G401.6 (cell line): ENCODE measurements at regions not wholly inside any gene's neighbourhood (a gene's known extent, or its start where the extent isn't known, plus 50 kb on each side); places are given as distances from the start of the nearest gene placed in this dataset.
"Not testable (repeated sequence)": the region's sequence is repeated elsewhere in the genome, so short reads cannot be mapped to it uniquely, and the experiment has no call there.

Source experiments
- FAIRE-seq: peaks from 2 replicates; lab custom pipeline; 2012; peaks lifted over from hg19 to GRCh38; lab: Jason Lieb, UNC

DNA sequence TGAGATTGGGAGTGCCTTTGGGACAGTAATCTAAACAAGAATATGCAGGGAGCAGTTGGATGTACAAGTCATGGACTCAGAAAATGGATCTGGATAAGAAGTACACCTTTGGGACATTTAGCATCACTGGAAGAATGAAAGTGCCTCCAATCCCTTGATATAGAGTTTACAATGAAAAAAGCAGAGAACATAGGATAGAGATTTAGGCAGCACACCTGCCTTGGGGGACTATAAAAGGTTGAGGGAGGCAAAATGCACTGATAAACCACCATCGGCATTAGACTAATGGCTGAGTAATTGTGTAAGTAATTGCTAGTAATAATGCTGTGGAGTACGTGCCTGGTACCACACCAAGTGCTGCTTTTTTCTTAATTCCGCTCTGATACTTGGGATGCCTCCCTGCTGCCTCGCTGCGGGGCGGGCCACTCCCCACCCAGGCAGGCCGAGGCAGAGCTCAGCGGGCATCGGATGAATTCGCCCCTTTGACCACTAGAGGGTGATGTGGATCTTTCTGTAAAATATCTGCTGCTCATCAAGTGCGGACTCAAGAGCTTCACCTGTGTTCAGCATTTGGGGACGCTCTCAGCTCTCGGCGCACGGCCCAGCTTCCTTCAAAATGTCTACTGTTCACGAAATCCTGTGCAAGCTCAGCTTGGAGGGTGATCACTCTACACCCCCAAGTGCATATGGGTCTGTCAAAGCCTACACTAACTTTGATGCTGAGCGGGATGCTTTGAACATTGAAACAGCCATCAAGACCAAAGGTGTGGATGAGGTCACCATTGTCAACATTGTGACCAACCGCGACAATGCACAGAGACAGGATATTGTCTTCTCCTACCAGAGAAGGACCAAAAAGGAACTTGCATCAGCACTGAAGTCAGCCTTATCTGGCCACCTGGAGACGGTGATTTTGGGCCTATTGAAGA, 99.9 kb downstream of the ANKRD18B start:
- FAIRE-seq: peak; percentile 69

GRCh38 chr9:33628318-33628717, 104.3 kb downstream of the ANKRD18B start:
- FAIRE-seq: not testable (repeated sequence)

DNA sequence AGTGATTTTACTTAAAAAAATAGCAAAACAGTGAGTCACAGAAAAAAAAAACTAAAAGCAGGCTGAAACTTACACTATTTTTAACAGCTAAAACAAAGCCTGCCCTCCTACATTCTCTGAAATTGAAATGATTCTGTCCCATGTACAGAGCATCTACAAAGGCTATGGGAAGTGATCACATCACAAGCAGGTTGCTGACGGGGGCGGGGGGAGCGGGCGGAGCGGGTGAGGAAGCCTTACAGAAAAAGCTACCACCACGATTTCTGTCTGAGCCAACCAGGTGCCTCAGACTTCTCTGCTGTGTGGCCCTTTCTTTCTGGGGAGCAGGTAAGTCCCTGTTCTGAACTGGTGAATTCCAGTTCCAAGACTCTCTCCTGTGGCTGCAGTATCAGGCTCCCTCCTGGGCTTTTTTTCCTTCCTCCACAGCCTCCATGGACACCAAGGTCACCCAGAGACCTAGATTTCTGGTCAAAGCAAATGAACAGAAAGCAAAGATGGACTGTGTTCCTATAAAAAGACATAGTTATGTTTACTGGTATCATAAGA, 104.9 kb downstream of the ANKRD18B start:
- no peak for FAIRE-seq

DNA sequence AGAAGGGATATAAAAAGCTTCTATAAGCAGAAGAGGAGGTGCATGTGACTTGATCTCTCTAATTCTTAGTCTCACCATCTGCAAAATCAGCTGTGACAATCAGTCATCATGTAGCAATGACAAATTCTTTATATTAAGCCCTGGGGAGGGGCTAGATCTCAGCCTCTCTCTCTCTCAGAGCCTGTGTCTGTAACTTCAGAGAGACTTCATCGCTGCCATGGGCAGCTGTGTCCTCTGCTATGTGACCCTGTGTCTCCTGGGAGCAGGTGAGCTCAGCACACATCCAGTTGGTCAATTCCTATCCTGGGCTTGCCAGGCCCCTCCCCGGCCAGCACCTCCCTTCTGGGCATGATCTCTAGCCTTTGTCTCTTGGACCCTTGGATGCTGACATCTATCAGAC, 109.6 kb downstream of the ANKRD18B start:
- no peak for FAIRE-seq

- FAIRE-seq: no peak
These were observed 113.8 kb downstream of the ANKRD18B start for GRCh38 chr9:33637881-33638280.

GRCh38 chr9:33638391-33638915, 114.4 kb downstream of the ANKRD18B start:
- FAIRE-seq: no peak

DNA sequence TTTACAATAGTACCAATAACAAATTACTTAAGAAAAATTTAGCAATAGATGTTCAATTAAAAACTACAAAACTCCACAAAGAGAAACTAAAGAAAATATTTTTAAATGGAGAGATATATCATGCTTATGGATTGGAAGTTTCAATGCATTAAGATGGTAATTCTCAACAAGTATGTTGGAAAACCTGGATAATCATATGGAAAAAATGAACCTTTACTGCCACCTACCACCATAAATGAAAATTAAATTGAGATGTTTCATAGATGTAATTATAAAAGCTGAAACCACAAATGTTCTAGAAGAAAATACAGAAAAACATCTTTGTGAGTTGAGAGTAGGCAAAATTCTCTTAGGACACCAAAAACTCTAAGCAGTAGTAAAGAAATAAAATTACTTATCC, 121.7 kb downstream of the ANKRD18B start:
- FAIRE-seq: no peak

- FAIRE-seq: no peak
These were observed 125.4 kb downstream of the ANKRD18B start for GRCh38 chr9:33649463-33649862.

DNA sequence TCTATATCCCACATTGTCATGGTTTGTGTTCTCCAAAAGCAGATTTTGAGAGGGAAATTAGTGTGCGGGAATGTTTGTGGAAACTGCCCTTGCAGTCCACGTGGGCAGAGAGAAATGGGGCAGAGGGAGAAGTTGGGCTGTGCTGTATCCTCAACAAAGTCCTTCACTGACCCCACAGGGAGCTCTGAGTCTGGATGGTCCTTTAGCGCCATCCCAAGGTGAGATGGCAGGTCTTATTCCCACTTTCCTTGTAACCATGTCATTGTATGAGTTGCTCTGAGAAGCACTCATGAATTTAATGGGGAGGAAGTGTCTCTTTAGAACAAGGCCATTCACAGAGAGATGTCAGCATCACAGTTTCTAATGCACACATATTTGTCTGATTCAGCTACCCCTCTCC, 127.1 kb downstream of the ANKRD18B start:
- FAIRE-seq: no peak

DNA sequence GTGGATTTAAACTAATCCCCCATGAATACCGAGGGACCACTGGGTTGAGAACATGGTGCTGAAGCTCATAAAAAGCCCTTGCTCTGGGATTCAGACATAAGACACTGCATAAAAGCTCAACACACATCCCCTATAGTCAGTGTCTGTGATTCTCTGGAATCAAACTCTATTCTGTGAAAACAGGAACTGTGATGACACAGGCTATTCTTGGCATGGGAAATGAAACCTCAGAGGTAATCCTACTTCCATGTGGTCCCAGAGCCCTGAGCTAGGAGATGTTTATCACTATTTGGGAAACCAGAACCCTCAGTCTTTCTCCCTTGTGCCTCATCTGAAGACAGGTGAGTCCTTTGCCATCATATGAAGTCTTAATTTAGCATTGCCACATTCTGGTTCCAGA, 135.4 kb upstream of the PRSS3 start:
- FAIRE-seq: no peak

GRCh38 chr9:33660772-33661171, 134.6 kb upstream of the PRSS3 start:
- no peak for FAIRE-seq

- no peak for FAIRE-seq
These were observed 134.2 kb upstream of the PRSS3 start for GRCh38 chr9:33661176-33661575.

DNA sequence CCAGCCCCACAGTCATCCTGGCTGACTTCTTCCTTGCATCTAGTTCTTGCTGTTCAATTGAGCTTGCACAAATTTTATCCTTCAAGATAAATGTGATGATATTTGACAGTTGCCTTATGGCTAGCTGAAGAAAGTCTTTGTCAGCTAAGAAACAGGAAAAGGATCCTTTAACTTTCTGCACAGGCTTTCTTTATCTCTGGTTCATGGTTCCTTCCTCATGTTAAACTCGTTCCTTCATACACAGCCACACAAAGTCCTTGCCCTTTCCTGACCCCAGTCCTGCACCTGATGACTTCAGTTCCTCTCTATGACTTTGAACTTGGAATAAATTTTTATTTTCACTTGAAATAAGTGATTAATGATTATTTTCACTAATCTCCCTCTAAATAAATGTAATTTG, 132.5 kb upstream of the PRSS3 start:
- FAIRE-seq: no peak

DNA sequence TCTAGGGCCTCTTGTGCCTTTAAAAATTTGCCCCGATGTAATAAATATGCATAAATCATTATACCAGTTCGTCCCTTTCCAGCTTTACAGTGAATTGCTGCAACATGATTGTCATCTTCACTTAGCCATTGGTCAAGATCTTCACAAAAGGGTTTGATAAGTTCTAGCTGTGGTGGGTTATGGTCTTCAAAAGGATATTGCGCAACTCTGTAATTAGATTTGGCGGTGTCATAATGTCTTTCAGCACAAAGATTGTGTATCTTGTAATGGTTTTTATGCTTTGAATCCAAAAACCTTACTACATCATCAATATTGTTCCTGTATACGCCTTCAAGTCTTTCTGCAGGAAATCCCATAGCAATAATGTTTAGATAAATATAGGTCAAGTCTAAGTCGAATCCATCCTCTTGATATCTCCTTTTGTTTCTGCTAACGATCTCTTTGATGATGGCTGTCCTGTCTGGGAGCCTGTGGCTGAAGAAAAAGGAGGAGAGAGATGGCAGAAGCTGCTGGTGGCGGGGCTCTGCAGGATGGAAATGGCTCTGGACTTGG, 119.1 kb upstream of the PRSS3 start:
- not testable (repeated sequence) for FAIRE-seq

DNA sequence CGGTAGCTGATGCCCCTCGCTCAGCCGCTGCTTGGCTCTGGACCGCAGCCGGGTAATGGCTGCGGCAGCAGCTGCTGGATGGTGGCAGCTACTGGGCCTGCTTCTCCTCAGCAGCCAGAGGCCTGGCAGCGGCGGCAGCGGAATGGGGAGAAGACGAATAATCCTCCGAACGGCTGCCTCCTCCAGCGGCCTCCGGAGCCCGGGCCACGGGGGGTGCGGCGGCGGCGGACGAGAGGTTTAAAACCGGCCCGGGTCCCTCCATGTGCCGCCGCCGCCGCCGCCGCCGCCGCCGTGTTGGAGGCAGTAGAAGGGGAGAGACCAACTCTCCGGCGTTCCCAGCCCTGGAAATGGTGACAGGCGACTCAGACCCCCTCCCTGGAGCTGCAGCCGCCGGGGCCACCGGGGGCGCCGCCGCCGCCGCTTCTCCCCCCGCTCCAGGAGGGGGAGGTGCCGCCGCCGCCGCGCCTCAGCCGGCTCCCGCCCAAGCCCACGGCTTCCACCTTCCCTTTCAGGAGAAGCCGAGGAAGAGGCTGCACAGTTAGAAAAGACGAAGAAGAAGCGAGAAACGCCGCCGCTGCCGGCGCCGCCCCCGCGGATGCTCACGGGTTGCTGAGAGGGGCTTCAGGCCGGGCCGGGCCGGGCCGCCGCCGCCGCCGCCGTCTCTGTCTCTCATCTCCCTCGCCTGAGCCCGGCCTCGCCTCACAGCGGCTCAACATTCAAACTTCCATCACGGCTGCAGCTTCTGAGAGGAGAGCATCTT, 118.4 kb upstream of the PRSS3 start:
- FAIRE-seq: no peak

DNA sequence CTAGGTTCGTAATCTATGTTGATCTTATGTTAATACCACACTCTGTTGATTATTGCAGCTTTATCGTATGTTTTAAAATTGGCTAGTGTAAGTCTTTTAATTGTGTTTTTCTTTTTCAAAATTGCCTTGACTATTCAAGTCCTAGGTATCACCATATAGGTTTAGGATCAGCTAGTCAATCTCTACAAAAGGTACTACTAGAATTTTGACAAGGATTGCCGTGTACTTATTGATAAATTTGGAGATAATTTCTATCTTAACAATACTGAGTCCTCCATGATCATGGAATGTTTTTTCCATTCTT, 117.9 kb upstream of the PRSS3 start:
- FAIRE-seq: no peak

DNA sequence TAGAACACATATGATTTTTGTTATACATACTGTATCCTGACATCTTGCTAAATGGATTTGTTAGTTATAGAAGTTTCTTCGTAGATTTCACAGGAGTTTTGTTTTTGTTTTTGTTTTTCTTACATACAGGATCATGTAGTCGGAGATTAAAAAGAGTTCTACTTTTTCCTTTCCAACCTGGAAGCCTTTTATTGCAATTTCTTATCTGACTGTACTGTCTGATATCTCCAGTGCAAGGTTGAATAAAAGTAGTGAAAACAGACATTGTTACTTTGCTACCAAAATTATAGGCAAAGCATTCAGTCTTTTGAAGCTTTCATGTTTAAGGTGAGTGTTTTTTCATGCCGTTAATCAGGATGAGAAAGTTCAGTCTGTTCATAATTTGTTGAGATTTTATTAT, 117.4 kb upstream of the PRSS3 start:
- FAIRE-seq: no peak

- no peak for FAIRE-seq
These were observed 112.8 kb upstream of the PRSS3 start for GRCh38 chr9:33682551-33682950.

DNA sequence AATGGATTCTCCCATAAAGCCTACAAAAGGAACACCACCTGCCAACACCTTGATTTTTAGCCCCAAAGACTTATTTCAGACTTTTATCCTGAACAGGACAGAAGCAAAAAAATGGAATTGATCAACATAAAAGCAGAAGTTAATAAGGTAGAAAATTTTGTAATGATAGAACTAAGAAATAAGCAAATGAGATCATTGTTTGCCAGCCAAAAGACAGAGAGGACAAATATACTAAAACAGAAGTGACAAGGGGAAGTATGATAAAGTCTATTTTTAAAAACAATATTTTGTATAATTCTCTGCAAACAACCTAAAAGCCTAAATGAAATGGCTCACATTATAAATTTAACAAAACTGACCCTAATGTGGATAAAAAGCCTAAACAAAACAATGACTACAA, 110.5 kb upstream of the PRSS3 start:
- FAIRE-seq: no peak

- FAIRE-seq: no peak
These were observed 108.4 kb upstream of the PRSS3 start for GRCh38 chr9:33686942-33687341.

DNA sequence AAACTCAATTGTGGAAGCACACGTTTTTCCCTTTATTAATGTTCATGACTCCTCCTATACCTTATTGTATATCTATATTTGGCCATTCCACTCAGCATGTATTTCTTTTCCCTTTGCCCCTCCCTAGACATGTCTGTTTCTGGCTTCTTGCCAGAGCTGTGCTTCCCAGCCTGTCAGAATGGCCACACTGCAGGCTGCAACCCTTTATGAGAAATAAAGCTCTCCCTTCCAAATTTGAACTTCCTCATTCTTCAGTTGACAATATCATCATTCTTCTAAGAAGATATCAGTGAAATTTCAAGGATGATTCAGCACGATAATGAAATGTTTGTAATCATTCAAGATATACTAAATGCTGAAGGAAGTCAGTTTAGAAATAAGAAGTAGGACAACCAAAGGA, 107.6 kb upstream of the PRSS3 start:
- no peak for FAIRE-seq

- FAIRE-seq: no peak
These were observed 105.0 kb upstream of the PRSS3 start for GRCh38 chr9:33690143-33690933.
